CD4-positive, alpha-beta T cell treated with Interferon alpha-2 for 1 hour (primary cell): ENCODE measurements at regions not wholly inside any gene's neighbourhood (a gene's known extent, or its start where the extent isn't known, plus 50 kb on each side); places are given as distances from the start of the nearest gene placed in this dataset.
A peak's percentile ranks its signal among the peaks of the same experiment; 100 is the strongest.

Source experiments
- DNase-seq, 2 donors: peaks; one replicate each; pipeline ENCODE4 v3.0.0-alpha.2; 2020 to 2022

DNA sequence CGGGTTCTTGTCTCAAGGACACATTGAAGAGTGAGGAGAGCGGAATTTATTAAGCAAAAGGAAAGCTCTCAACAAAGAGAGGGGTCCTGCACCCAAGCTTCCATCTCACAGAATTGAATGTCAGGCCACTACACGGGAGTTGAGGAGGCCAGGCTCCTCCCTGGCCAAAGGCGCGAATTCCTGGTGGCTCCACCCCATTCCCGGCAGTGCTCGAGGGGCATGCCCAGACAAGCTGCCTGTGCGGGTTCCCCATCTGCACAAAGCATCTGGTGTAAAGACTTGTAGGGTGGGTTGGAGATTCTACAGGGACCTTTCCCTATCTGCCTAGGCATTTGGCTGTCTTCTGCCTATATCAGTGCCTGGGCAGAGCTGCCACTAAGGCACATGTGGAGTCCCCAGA is 648.5 kb upstream of the PKN2 start:
- no peak for DNase-seq

DNA sequence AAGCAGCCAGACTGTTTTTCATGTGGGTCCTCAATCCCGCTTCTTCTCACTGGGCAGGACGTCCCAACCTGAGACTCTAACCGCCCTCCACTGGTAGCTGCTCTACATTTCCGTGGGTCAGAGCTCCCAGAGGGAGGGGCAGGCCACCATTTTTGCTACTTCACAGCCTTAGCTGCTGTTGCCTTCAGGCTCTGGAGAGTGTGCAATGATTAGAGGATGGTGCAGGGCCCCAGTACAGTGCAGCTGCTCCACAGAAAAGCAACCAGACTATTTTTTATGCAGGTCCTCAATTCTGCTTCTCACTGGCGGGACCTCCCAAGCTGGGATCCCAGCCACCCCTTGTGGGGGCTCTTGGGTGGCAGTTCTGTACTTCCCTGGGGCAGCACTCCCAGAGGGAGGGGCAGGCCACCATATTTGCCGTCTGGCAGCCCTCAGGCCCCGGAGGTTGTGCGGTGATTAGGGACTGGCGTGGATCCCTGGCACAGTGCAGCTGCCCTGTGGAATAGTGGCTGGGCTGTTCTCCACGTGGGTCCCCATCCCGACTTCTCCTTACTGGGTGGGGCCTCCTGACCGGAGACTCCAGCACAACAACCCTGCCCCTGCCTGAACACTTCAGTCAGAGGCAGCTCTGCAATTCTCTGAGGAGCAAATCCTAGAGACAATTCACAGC is 647.6 kb upstream of the PKN2 start:
- no peak for DNase-seq

GRCh38 chr1:88039240-88039639 is 644.8 kb upstream of the PKN2 start:
- no peak for DNase-seq

DNA sequence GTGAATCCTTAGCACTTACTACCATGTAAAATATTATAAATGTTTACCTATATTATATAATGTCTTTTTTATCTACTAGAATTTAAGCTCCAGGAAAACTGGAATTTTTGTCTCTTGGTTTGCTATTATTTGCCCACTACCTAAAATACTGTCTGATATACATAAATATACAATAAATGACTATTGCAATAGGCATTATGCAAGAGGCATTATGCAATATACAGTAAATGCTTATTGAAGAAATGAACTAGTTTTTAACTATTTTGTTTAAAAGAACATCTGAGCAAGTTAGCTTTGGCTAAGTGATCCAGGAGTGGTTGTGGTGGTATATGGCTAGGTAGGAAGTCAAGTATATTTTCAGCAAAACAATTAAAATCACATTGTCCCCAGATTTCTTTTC is 640.2 kb upstream of the PKN2 start:
- no peak for DNase-seq

- DNase-seq: no peak
Measured at GRCh38 chr1:88052167-88052566, 631.9 kb upstream of the PKN2 start.

DNA sequence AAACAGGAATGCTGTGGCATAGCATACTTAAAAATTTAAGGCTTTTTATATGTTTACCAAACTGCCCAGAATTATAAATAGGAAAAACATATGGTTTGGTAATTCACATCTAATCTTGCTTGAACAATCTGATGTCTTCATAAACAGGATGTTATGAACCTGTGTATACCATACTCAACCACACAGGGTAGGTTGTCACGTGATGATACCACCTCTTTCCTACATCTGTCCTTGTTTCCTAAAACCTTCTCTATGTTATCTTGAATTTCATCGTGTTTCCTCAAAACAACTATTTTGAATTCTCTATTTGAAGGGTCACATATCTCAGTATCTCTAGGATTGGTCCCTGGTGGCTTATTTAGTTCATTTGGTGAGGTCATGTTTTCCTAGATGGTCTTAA is 631.0 kb upstream of the PKN2 start:
- DNase-seq: no peak

GRCh38 chr1:88056881-88057280 is 627.2 kb upstream of the PKN2 start:
- DNase-seq: no peak

- no peak for DNase-seq
Measured at GRCh38 chr1:88058205-88058604, 625.9 kb upstream of the PKN2 start.

DNA sequence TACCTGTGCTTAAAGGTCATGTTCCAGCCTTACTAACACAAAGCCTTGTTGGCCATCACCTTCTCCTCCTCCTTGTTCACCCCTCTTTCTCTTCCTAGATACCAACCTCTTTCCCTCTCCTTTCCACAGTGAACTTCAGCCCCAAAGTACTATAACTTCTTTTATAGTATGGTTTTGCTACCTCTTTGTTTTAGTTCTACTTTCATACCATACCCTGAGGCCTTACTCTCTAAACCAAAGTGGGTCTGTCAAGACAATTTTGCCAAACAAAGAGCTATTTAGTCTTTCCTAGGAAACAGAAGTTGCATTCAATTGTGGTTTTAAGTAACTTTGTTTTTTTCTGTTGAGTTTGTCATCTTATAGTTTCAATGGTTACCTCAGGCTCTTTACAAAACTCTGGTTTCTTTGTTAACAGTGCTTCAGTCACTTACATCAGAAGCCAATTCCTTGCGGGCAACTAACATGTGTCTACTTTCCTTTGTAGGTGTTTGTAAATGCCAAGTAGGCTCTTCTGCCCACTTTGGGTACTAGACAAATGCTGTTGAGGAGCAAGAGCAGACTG is 623.9 kb upstream of the PKN2 start:
- DNase-seq: no peak

DNA sequence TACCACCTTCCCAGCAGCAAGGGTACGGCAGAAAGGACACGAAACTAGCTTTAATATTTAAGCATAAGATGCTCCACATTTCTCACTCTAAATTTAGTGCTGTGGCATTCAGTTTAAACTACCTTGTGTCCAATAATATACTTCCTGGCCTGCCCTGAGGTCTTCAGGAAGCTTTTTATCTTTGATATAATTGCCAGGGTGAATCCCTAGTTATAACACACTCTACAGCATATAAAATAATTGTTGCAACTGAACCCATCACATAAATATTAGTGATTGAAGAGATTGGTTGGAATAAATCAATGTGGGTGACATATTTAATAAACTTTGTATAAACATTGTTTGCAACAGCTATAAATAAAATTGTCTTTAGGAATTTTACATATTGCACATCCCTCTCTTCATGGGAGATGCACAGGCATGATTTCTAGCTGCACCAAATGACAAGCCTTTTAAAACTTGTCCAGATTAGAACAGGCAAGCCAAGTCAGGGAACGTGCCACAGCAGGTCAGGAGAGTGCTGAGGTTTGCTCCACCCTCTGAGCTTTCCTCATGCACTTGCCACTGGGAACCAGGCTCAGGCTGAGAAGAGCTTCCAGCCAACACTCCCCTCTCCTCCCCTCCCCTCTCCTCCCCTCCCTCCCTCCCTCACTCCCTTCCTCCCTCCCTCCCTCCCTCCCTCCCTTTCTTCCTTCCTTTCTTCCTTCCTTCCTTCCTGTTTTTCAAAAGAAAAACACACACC is 623.2 kb upstream of the PKN2 start:
- DNase-seq: no peak

DNA sequence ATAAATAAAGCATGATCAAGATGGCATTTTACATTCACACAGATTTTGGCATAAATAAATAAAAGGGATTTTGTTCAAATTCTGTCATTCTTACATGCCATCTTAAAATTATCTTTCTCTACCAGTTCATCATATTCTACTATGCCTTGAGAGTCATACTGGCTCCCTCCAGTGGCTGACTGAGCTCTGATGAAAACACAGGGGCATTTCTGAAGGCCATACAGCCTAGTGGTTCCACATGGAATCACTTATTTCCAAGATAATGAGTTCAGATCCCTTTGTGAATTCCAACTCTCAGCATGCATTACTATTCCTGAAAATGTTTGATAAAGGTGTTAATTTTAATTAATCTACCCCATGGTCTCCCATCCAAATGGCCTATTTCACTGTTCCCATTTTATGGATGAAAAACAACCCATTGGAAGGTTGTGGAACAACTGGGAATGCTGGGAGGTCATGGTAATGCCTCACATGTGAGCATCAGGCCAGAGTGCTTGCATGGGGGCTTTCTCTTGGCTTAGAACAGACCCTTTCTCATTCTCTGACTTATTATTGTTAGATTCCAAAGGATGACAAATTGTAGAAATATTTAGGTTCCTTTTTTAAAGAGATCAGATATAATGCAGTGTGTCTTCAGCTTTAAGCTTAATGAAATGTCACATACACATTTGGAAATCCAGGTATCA is 622.4 kb upstream of the PKN2 start:
- peak in 1 of 2 donors; percentile 14 for DNase-seq

DNA sequence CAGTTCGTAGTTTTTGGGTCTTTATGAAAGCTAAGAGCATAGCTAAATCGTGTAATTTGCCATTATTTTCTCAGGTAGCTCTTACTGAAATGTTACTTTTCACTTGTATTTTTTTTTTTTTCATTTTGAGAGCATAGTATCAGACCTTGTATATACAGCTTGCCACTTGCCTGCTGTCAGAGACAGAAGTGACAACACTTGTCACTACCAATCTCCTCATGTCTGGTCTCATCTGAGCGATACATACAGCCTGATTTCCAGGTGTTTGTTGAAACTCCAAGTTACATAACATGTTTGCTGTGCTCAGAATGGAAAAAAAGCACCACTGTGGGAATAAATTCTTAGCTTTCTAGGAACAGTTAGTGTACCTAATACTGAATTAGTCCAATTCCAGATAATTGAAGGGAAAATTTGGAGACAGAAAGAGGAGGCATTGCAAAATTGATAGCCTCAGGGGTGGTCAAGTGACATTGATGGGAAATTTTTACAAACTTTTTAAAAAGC is 621.4 kb upstream of the PKN2 start:
- no peak for DNase-seq

- no peak for DNase-seq
Measured at GRCh38 chr1:88063605-88064004, 620.5 kb upstream of the PKN2 start.

- DNase-seq: no peak
Measured at GRCh38 chr1:88068407-88068960, 615.6 kb upstream of the PKN2 start.

GRCh38 chr1:88070956-88071355 is 613.1 kb upstream of the PKN2 start:
- no peak for DNase-seq

GRCh38 chr1:88074661-88075060 is 609.4 kb upstream of the PKN2 start:
- no peak for DNase-seq

DNA sequence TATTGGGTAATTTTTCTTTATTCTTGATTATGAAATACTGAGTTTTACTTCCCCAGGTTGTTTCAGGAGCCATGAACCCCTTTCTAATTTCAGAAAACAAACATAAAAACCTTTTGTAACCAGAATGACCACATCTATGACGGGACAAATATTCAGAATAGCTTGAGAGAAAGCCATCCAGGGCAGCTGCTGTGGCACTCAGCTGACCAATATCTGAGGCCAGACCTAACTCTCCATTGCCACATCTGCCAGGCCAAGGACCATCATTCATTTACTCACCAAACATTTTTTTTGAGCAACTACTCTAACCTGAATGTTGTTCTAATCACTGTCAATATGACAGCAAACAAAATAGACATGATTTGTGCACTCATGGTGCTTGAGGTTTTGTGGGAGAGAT is 608.3 kb upstream of the PKN2 start:
- DNase-seq: no peak

DNA sequence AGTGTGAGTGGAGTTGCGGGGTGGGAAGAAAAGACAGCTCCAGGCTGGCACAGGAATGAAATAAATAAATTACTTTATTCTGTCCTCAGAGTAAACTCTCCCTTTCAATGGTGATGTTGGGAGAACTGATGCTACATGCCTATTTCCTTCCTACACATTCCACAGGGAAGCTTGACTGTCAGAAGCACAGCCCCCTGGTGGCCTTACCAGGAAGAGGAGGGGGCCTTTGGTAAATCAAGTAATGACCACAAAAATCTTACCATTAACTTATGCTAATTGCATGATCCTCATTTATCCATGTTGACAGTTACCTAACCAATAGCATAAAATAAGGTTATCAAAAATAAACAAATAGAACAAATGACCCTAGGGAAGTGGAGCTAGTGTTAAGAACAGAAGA is 605.0 kb upstream of the PKN2 start:
- no peak for DNase-seq

DNA sequence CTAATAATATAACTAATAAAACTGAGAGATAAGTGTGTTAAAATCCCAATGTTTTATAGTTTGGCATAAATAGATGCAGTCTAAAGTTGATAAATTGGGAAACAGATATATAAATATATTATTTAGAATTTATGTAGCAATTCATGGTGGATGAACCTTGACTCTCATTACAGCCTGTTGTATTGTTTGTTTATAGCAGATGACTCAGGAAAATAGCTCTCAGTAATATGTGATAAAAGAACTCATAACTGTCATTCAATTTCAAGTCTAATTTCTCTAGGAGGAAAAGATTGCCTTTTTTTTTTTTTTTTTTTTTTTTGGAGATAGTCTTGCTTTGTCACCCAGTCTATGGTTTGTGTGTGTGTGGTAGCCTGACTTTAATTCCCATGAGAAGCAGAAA is 603.2 kb upstream of the PKN2 start:
- no peak for DNase-seq

DNA sequence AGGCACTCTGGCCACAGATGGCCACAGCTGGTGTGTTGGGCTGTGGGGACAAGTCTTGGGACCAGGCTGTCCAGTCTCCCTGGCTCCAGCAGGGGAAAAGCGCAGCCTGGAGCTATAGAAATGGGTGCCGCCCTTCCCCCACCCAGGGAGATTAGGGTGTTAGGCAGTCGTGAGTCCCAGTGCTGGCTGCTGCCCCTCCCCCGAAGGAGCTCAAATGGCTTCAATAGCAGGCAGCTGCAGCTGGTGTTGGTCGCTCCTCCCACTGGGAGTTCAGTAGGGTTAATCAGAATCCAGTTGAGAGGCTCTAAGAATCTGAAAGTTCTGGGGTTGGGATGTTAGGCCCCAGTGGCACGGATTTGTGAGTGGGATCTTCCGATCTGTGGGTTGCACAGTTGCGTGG is 595.6 kb upstream of the PKN2 start:
- no peak for DNase-seq

DNA sequence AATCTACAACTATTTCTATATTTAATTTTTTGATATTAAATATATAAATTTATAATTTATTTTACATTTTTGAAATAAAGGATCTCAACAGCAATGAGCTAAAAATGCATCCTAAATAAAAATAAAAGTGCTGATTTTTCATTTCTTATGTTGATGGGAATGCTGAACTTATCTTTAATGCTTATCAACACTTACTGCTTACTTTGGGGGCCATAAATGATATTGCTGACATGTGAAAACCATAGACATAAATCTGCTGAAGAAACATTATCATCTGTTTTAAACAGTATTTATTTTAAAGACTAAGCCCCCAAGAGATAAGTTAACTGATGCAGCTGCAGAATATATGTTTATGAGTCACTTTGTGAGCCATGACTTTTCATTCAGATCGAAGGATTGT is 594.1 kb upstream of the PKN2 start:
- DNase-seq: no peak

DNA sequence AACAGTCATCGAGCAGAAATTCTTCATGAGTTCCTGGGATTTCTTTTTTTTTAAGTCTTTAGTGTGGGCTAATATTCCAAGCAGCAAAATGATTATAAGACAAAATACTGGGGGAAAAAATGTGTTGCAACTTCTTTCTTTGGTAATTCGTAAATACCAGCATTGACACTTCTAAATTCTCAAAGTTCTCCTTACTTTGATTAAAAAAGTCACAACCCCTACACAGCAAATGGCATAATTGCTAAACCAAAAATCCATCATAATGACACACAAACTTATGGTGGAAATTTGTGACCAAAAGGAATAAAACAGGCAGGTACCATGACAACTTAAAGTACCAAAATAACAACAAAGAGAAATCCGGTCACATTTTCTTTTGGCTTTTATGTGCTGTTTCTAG is 585.2 kb upstream of the PKN2 start:
- DNase-seq: no peak

DNA sequence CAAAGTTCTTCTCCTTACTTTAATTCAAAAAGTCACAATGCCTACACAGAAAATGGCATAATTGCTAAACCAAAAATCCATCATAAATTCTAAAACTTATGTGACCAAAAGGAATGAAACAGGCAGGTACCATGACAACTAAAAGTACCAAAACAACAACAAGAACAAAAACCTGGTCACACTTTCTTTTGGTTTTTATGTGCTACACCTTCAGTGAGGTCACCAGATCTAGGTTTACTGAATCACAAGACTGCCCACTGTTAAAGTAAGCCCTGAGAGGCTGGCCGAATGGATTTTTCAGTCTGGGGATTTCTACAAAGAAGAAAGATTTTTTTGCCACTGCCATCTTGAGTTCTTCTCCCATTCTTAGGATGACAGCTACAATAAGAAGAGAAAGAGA is 583.0 kb upstream of the PKN2 start:
- no peak for DNase-seq
